ENCODE measurements at regions not wholly inside any gene's neighbourhood (a gene's known extent, or its start where the extent isn't known, plus 50 kb on each side); places are given as distances from the start of the nearest gene placed in this dataset.

DNA sequence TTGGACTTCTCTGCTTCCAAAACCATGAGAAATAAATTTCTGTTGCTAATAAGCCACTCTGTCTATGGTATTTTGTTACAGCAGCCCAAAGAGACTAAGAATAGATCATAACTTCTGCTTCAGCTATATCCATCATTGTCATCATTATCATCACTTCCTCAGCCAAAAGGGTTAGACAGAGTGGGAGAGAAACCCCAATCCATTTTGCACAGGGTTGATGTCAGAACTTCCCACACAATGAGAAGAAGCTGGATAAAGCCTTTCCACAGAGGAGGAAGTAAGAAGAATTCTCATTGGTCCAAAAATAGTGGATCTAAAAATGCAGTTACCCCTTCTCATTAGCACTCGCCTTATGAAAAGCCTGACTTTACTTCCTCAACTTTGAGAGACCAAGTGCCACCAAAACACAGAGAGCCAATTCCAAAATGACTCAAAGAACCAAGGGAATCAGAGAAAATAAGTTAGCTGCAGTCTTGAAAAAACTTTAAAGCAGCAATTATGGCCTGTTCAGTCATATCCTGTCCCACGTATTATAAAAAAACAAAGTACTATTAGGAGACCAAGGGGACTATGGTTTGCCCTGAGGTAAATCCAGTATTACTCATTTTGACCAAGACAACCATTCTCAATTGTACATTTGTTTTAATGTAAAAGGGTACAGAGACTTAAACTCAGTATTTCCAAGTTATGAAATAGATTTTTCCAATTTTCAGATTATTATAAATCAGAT, 80.2 kb downstream of the WNT5A start:
- TF ChIP-seq, protein P1, sequence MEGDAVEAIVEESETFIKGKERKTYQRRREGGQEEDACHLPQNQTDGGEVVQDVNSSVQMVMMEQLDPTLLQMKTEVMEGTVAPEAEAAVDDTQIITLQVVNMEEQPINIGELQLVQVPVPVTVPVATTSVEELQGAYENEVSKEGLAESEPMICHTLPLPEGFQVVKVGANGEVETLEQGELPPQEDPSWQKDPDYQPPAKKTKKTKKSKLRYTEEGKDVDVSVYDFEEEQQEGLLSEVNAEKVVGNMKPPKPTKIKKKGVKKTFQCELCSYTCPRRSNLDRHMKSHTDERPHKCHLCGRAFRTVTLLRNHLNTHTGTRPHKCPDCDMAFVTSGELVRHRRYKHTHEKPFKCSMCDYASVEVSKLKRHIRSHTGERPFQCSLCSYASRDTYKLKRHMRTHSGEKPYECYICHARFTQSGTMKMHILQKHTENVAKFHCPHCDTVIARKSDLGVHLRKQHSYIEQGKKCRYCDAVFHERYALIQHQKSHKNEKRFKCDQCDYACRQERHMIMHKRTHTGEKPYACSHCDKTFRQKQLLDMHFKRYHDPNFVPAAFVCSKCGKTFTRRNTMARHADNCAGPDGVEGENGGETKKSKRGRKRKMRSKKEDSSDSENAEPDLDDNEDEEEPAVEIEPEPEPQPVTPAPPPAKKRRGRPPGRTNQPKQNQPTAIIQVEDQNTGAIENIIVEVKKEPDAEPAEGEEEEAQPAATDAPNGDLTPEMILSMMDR (IDR thresholded peaks at IDR 0.05; ENCODE audit: unreplicated experiment) = no peak
- peaks cover 12% of the 10 kb centered on the region for H3K27me3 Mint-ChIP-seq
- H3K27ac Mint-ChIP-seq = no peak overlapping the region
- H3K4me1 Mint-ChIP-seq (ENCODE audit: low read depth) = peaks cover 15% of the 10 kb centered on the region
- peaks cover 2% of the 10 kb centered on the region for H3K9me3 Mint-ChIP-seq (ENCODE audit: low read depth)
- no peaks in the 10 kb centered on the region for H3K36me3 Mint-ChIP-seq (ENCODE audit: insufficient read depth)
- no peak overlapping the region for H3K4me3 Mint-ChIP-seq (ENCODE audit: low read depth)
- DNase-seq (ENCODE audit: low spot score, unreplicated experiment) = no peak

DNA sequence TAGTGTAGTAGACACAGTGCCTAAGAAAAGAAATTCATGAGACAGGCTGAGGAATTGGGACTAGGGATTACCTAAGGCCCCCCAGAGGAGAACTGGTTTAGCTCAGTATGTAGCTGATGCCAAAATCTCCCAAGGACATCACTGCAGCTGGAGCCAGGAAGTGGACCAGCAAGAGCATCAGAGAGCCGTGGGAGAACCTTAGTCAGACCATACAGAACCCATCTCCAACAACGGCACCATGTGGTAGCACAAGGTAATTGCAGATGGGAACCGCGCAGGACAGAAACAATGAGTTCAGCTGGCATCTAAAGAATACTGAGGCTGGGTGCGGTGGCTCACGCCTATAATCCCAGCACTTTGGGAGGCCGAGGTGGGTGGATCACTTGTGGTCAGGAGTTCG, 81.7 kb downstream of the WNT5A start:
- Mint-ChIP-seq H3K4me3 (ENCODE audit: low read depth) (no peak overlapping the region), H3K27ac (peak overlapping the region; percentile 69), H3K27me3 (peaks cover 12% of the 10 kb centered on the region), H3K4me1 (ENCODE audit: low read depth) (peaks cover 15% of the 10 kb centered on the region), H3K9me3 (ENCODE audit: low read depth) (peaks cover 2% of the 10 kb centered on the region), H3K36me3 (ENCODE audit: insufficient read depth) (no peaks in the 10 kb centered on the region)
- TF ChIP-seq, protein P1 (IDR thresholded peaks at IDR 0.05; ENCODE audit: unreplicated experiment) = peak; percentile 47
- no peak for DNase-seq (ENCODE audit: low spot score, unreplicated experiment)

DNA sequence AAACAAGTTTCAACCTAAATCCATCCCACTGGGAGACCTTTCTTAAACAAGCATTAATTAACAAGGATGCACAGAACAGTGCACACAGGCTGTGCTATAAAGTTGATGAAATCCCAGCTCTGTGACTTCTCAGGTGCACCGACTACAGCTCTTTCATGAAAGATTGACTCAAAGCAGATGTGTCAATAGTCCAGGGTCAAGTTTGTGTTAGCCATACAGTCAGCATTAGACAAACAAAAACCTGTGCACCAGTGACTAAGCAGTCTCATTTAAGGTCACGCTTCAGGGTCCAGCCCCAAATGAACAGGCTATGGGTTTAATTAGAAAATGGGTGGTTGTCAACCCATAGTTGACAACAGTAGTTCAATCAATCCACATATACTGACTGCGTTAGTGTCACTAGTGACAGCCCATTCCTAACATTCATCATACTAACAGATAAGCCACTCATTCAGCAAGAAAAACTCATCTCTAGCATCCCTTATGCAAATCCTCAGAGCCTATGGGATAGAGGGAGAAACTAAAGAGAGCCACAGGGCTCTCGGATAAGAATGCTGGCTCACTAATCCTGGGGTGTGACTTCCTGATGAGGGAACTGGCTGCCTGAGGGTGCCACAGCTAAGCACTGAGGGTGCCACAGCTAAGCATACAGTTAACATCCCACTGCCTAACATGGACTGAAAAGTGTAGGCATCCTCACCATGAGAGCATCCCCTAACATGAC, 84.1 kb downstream of the WNT5A start:
- Mint-ChIP-seq H3K9me3 (ENCODE audit: low read depth) (peaks cover 2% of the 10 kb centered on the region), H3K36me3 (ENCODE audit: insufficient read depth) (no peaks in the 10 kb centered on the region), H3K4me3 (ENCODE audit: low read depth) (no peak overlapping the region), H3K27me3 (peaks cover 15% of the 10 kb centered on the region), H3K4me1 (ENCODE audit: low read depth) (peaks cover 15% of the 10 kb centered on the region), H3K27ac (no peak overlapping the region)
- TF ChIP-seq, protein P1 (IDR thresholded peaks at IDR 0.05; ENCODE audit: unreplicated experiment) = no peak
- no peak for DNase-seq (ENCODE audit: low spot score, unreplicated experiment)

DNA sequence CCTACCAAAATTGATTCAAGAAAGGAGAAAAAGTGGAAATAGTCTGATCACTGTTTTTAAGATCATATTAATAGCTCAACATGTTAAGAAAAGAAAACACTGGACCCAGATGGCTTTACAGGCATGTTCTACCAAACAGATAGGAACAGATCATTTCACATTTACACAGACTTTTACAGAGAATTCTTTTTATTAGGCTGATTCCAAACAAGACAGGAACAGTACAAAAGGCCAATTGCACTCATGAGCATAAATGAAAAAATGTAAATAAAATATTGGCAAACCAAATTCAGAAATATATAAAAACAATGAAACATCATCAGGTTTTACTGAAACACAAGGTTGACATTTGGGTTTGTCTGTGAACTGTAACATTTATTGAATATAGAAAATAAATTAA, 106.5 kb downstream of the WNT5A start:
- Mint-ChIP-seq H3K4me1 (ENCODE audit: low read depth) (no peaks in the 10 kb centered on the region), H3K27ac (no peak overlapping the region), H3K4me3 (ENCODE audit: low read depth) (no peak overlapping the region), H3K27me3 (peaks cover 8% of the 10 kb centered on the region), H3K36me3 (ENCODE audit: insufficient read depth) (no peaks in the 10 kb centered on the region), H3K9me3 (ENCODE audit: low read depth) (no peaks in the 10 kb centered on the region)
- TF ChIP-seq, protein P1 (IDR thresholded peaks at IDR 0.05; ENCODE audit: unreplicated experiment) = no peak
- no peak for DNase-seq (ENCODE audit: low spot score, unreplicated experiment)

DNA sequence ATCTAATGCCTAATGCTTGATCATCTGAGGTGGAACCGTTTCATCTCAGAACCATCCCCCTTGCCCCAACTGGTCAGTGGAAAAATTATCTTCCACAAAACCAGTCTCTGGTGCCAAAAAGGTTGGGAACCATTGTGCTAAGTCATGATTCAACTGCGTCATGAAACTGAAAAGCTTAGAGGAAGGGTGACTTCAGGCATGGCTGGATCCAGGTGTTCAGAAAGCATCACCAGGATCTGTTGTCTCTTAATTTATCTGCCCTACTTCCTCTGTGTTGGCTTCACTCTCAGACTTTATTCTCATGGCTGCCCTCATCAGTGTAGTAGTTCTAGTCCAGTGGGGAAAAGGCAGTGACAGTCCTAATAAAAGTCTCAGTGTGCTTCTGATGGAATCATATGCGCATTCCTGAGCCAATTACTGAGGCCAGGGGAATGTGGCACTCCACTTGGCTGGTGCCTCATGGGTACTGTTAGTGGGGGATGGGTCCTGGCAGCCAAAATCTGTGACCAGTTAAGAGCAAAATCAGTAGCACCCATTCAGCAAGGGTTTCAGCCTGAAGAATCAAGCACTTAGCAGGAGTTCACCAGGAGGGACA, 110.3 kb downstream of the WNT5A start:
- Mint-ChIP-seq H3K9me3 (ENCODE audit: low read depth) (no peaks in the 10 kb centered on the region), H3K27ac (no peak overlapping the region), H3K36me3 (ENCODE audit: insufficient read depth) (no peaks in the 10 kb centered on the region), H3K4me3 (ENCODE audit: low read depth) (no peak overlapping the region), H3K4me1 (ENCODE audit: low read depth) (no peaks in the 10 kb centered on the region), H3K27me3 (peaks cover 4% of the 10 kb centered on the region)
- DNase-seq (ENCODE audit: low spot score, unreplicated experiment) = no peak
- TF ChIP-seq, protein P1 (IDR thresholded peaks at IDR 0.05; ENCODE audit: unreplicated experiment) = no peak
